ENCODE measurements at regions not wholly inside any gene's neighbourhood (a gene's known extent, or its start where the extent isn't known, plus 50 kb on each side); places are given as distances from the start of the nearest gene placed in this dataset.

- Histone ChIP-seq H3K4me1 (no peaks in the 10 kb centered on the region), H3K36me3 (no peaks in the 10 kb centered on the region), H3K4me3 (no peak overlapping the region), H3K9me3 (no peaks in the 10 kb centered on the region), H3K27me3 (no peaks in the 10 kb centered on the region), H3K27ac (no peak overlapping the region)
- WGBS, 2 donors = 90 to 95% methylated on average over 4 of the region's 4 CpGs
- DNase-seq (ENCODE audit: low spot score in 2 of 2) = no peak
- TF ChIP-seq EP300 (IDR thresholded peaks at IDR 0.05) (no peak), POLR2A (IDR thresholded peaks at IDR 0.05) (no peak)
- TF ChIP-seq, protein P1, sequence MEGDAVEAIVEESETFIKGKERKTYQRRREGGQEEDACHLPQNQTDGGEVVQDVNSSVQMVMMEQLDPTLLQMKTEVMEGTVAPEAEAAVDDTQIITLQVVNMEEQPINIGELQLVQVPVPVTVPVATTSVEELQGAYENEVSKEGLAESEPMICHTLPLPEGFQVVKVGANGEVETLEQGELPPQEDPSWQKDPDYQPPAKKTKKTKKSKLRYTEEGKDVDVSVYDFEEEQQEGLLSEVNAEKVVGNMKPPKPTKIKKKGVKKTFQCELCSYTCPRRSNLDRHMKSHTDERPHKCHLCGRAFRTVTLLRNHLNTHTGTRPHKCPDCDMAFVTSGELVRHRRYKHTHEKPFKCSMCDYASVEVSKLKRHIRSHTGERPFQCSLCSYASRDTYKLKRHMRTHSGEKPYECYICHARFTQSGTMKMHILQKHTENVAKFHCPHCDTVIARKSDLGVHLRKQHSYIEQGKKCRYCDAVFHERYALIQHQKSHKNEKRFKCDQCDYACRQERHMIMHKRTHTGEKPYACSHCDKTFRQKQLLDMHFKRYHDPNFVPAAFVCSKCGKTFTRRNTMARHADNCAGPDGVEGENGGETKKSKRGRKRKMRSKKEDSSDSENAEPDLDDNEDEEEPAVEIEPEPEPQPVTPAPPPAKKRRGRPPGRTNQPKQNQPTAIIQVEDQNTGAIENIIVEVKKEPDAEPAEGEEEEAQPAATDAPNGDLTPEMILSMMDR (IDR thresholded peaks at IDR 0.05) = no peak
Observed at GRCh38 chr7:84941936-84942335, 244.9 kb downstream of the SEMA3D start.

DNA sequence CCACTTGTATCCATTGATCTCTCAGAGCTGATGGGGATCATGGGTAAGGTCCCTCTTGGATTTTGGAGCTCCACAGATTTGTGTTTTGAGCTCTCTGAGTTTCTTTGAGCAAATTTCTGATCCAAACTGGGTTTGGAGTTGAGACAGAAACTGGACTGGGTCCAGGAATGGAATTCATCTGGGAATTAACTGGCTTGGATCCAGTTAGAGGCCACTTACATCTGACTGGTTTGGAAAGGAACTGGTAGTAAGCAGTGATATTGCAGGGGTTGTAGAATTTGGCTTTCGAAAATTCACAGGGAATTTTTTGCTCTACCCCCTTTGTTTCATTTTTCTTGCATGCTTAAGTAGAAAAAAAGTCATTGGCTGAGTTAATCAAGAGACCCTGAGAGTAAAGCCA is 245.6 kb downstream of the SEMA3D start:
- Histone ChIP-seq H3K27ac (no peak overlapping the region), H3K9me3 (no peaks in the 10 kb centered on the region), H3K27me3 (no peaks in the 10 kb centered on the region), H3K4me3 (no peak overlapping the region), H3K4me1 (no peaks in the 10 kb centered on the region), H3K36me3 (no peaks in the 10 kb centered on the region)
- WGBS, 2 donors = 67 to 76% methylated on average over 1 of the region's 1 CpG
- TF ChIP-seq, protein P1 (IDR thresholded peaks at IDR 0.05) = no peak
- TF ChIP-seq POLR2A (IDR thresholded peaks at IDR 0.05) = no peak
- TF ChIP-seq EP300 (IDR thresholded peaks at IDR 0.05) = no peak
- no peak for DNase-seq (ENCODE audit: low spot score in 2 of 2)

DNA sequence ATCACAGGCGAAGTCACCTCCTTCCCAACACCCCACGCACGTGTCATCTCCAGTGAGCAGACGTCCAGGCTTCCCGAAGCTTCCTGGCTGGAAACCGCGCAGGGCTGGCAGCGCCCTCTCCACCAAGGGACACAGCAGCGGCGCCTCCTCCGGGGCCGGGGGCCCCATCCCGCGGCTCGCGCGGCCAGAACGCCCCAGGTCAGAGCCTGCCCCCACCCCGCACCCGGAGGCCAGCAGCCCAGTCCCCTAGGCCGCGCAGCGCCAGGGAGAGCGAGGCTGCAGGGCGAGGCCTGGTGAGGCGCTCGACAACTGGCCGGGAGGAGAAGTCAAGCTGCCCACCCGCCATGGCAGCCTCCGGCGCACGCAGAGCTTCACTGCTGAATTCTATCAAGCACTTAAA is 247.0 kb downstream of the SEMA3D start:
- WGBS, 2 donors = 96 to 99% methylated on average over 14 to 32 of the region's 32 CpGs
- TF ChIP-seq, protein P1 (IDR thresholded peaks at IDR 0.05) = no peak
- no peak for TF ChIP-seq EP300 (IDR thresholded peaks at IDR 0.05)
- TF ChIP-seq POLR2A (IDR thresholded peaks at IDR 0.05) = no peak
- no peak for DNase-seq (ENCODE audit: low spot score in 2 of 2)

GRCh38 chr7:84939442-84939841 is 247.4 kb downstream of the SEMA3D start:
- no peak overlapping the region for H3K27ac ChIP-seq
- WGBS, 2 donors = 92 to 93% methylated on average over 7 of the region's 7 CpGs
- no peaks in the 10 kb centered on the region for H3K4me1 ChIP-seq
- H3K36me3 ChIP-seq = no peaks in the 10 kb centered on the region
- no peak overlapping the region for H3K4me3 ChIP-seq
- DNase-seq (ENCODE audit: low spot score in 2 of 2) = no peak
- TF ChIP-seq EP300 (IDR thresholded peaks at IDR 0.05) = no peak
- TF ChIP-seq, protein P1 (IDR thresholded peaks at IDR 0.05) = no peak
- TF ChIP-seq POLR2A (IDR thresholded peaks at IDR 0.05) = no peak
- no peaks in the 10 kb centered on the region for H3K27me3 ChIP-seq
- H3K9me3 ChIP-seq = peaks cover 0 to 4% (median 0%) of the 10 kb centered on the region in 4 donors

More for the DNA sequence above, 247.0 kb downstream of the SEMA3D start:
- no peak overlapping the region for H3K27ac ChIP-seq
- H3K27me3 ChIP-seq = no peaks in the 10 kb centered on the region
- H3K36me3 ChIP-seq = no peaks in the 10 kb centered on the region
- no peak overlapping the region for H3K4me3 ChIP-seq
- peaks cover 0 to 4% (median 0%) of the 10 kb centered on the region in 4 donors for H3K9me3 ChIP-seq
- H3K4me1 ChIP-seq = no peaks in the 10 kb centered on the region

GRCh38 chr7:84924353-84924752 is 262.5 kb downstream of the SEMA3D start:
- no peak for TF ChIP-seq EP300 (IDR thresholded peaks at IDR 0.05)
- no peaks in the 10 kb centered on the region for H3K4me1 ChIP-seq
- 76 to 84% methylated on average over 3 of the region's 3 CpGs for WGBS, 2 donors

GRCh38 chr7:84923348-84923747 is 263.5 kb downstream of the SEMA3D start:
- WGBS, 2 donors = 79 to 84% methylated on average over 1 of the region's 1 CpG
- Histone ChIP-seq H3K27me3 (no peaks in the 10 kb centered on the region), H3K36me3 (no peaks in the 10 kb centered on the region), H3K27ac (no peak overlapping the region), H3K4me1 (no peaks in the 10 kb centered on the region), H3K4me3 (no peak overlapping the region), H3K9me3 (peaks cover 0 to 15% (median 0%) of the 10 kb centered on the region in 4 donors)
- DNase-seq (ENCODE audit: low spot score in 2 of 2) = no peak
- no peak for TF ChIP-seq EP300 (IDR thresholded peaks at IDR 0.05)
- TF ChIP-seq POLR2A (IDR thresholded peaks at IDR 0.05) = no peak
- TF ChIP-seq, protein P1 (IDR thresholded peaks at IDR 0.05) = no peak

More at GRCh38 chr7:84924353-84924752, 262.5 kb downstream of the SEMA3D start:
- H3K4me3 ChIP-seq = no peak overlapping the region
- no peaks in the 10 kb centered on the region for H3K27me3 ChIP-seq
- H3K36me3 ChIP-seq = no peaks in the 10 kb centered on the region
- peaks cover 0 to 13% (median 0%) of the 10 kb centered on the region in 4 donors for H3K9me3 ChIP-seq
- H3K27ac ChIP-seq = no peak overlapping the region
- DNase-seq (ENCODE audit: low spot score in 2 of 2) = no peak

Data from tibial nerve (tissue), 4 donors.